ENCODE measurements at regions not wholly inside any gene's neighbourhood (a gene's known extent, or its start where the extent isn't known, plus 50 kb on each side); places are given as distances from the start of the nearest gene placed in this dataset.

DNA sequence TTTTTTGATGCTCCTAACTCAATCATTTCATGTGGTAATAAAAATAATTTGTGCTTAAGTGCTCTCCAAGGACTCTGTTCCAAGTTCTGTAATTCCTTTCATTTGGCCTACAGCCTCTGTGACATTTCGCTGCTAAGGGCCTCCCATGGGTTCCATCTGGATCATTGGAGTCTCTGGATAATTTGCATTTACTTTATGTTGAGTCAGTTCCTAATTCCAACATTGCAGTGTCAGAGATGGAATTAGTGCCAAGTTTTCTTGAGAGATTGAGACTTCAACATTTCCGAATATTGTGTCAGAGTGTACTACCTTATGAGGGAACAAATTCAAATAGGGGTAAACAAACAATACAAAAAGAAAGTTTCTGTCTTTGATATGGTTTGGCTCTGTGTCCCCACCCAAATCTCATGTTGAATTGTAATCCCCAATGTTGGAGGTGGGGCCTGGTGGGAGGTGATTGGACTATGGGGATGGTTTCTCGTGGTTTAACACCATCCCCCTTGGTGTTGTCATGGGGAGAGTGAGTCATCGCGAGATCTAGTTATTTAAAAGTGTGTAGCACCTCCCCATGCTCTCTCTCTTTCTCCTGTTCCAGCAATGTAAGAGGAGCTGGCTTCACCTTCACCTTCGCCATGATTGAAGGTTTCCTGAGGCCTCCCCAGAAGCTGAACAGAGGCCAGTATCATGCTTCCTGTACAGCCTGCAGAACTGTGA lies 244.1 kb upstream of the TBX18 start:
- POLR2A ChIA-PET = no interaction called here
- TF ChIP-seq, protein P1, sequence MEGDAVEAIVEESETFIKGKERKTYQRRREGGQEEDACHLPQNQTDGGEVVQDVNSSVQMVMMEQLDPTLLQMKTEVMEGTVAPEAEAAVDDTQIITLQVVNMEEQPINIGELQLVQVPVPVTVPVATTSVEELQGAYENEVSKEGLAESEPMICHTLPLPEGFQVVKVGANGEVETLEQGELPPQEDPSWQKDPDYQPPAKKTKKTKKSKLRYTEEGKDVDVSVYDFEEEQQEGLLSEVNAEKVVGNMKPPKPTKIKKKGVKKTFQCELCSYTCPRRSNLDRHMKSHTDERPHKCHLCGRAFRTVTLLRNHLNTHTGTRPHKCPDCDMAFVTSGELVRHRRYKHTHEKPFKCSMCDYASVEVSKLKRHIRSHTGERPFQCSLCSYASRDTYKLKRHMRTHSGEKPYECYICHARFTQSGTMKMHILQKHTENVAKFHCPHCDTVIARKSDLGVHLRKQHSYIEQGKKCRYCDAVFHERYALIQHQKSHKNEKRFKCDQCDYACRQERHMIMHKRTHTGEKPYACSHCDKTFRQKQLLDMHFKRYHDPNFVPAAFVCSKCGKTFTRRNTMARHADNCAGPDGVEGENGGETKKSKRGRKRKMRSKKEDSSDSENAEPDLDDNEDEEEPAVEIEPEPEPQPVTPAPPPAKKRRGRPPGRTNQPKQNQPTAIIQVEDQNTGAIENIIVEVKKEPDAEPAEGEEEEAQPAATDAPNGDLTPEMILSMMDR (IDR thresholded peaks at IDR 0.05; ENCODE audit: control extremely low read depth, extremely low read depth, low read depth, missing control alignments) = no peak
- no peak for DNase-seq (ENCODE audit: extremely low spot score)
- CTCF ChIA-PET = no interaction called here

DNA sequence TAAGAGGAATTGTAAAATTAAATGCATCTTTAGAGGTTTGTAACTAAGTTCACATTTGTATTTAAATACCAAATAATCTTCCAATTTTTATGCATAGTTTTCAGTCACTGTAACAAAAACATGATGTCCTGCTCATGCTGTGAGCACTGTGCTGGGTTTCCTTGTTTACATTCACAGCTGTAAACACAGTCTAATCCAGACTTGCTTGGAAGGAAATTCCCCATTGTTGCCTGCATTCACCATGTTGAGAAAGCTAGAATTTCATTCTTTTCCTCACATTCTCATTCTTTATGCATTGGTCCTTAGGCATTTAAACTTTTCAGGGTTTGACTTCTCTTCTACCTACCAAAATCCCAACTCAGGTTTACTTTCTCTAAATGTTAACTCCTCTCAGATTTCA lies 242.0 kb upstream of the TBX18 start:
- POLR2A ChIA-PET = no interaction called here
- no peak for DNase-seq (ENCODE audit: extremely low spot score)
- TF ChIP-seq, protein P1 (IDR thresholded peaks at IDR 0.05; ENCODE audit: control extremely low read depth, extremely low read depth, low read depth, missing control alignments) = no peak
- CTCF ChIA-PET = no interaction called here

DNA sequence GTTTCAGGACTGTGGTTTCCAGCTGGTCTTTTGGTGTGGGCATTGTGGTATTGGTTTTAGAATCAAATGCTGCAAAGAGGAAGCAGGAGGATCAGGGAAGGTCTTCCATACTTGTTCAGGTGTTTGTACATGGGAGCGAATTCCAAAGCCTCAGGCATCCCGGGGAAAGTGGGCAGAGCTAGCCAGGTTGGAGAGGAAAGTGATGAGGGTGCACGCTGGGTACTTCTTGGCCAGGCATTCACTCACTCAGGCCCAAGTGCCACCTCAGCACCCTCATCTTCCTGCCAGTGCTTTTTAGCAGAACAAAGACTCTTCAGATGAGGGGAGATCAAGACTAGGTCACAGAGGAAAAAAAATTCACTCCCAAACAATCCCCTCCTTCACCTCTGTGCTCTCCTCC lies 241.1 kb upstream of the TBX18 start:
- ChIA-PET CTCF (no interaction called here), POLR2A (no interaction called here)
- DNase-seq (ENCODE audit: extremely low spot score) = no peak
- TF ChIP-seq, protein P1 (IDR thresholded peaks at IDR 0.05; ENCODE audit: control extremely low read depth, extremely low read depth, low read depth, missing control alignments) = no peak

DNA sequence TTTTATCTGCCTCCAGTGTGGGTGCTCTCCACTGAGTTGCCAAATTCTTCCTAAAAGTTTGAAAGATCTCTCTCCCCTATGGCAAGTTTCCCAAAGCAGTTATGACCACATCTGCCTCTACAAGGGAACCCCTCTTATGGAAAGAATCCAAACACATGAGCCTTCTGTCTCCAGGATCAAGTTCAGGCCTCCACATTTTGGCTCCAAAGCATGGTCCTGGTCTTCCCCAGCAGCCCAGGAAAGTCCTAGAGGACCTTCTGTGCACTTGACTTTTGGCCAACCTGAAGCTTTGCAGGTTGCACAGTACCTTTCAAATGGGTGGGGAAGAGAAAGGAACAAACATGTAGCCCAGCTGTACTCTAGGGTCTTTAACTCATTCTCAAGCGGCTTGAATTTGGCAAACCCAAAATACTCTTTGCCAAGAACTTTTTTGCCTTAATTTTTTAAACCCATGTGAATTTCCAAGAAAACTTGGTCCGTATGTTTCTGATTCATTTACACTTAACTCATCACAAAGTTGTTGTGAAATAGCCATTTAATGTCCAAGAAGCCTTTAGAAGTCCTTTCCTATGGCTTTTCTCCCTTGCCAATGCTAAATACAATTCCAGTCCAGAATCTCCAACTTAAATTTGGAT lies 240.1 kb upstream of the TBX18 start:
- ChIA-PET CTCF (no interaction called here), POLR2A (no interaction called here)
- TF ChIP-seq, protein P1 (IDR thresholded peaks at IDR 0.05; ENCODE audit: control extremely low read depth, extremely low read depth, low read depth, missing control alignments) = no peak

DNA sequence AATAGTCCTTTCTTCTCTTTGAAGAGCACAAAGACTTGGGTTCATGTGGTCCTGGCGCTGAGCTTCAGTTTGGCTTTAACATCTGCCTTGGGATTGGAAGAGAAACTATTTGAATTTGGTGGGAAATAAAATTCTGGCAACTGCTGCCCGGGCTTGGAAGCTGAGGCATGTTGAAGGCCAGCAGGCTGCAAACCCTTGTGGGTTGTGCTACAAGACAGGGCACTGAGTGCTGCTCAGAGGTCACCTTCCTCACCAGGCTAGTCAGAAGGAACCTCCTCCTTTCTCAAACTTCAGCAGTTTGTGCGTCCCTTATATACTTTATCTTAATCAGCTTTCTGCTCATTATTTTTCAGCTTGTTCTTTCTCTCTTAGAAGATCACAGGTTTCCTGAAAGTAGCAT lies 238.4 kb upstream of the TBX18 start:
- TF ChIP-seq, protein P1 (IDR thresholded peaks at IDR 0.05; ENCODE audit: control extremely low read depth, extremely low read depth, low read depth, missing control alignments) = no peak
- no peak for DNase-seq (ENCODE audit: extremely low spot score)
- CTCF ChIA-PET = no interaction called here
- POLR2A ChIA-PET = no interaction called here

More for the DNA sequence above, 240.1 kb upstream of the TBX18 start:
- DNase-seq (ENCODE audit: extremely low spot score) = no peak

DNA sequence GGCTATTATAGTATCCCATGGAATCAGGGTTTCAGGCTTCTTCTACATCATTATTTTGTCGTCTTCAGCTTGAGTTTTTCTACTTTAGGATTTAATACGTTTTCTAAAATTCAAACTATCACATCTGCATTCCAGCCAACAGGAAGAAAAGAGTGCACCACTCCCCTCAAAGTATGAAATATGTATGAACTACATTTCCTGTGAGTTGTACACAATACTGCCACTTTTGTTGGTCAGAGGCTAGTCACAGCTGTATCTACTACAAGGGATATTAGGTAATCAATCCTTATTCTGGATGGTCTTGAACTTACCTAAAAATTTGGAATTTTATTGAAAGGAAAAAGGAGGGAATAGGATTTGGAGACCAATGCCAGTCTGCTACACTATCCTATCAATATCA lies 235.6 kb upstream of the TBX18 start:
- CTCF ChIA-PET = no interaction called here
- TF ChIP-seq, protein P1 (IDR thresholded peaks at IDR 0.05; ENCODE audit: control extremely low read depth, extremely low read depth, low read depth, missing control alignments) = no peak
- POLR2A ChIA-PET = no interaction called here
- DNase-seq (ENCODE audit: extremely low spot score) = no peak

Data from GM10248 (cell line).